DOHH2 (cell line): ENCODE measurements at regions not wholly inside any gene's neighbourhood (a gene's known extent, or its start where the extent isn't known, plus 50 kb on each side); places are given as distances from the start of the nearest gene placed in this dataset.

Experiments used
- H3F3A ChIP-seq: fragments of 200-600 bp; sonication (generic), shearing (Covaris generic); 2 replicates; pipeline ENCODE4 v1.6.0; 2016; ENCODE audit warnings: antibody characterized with exemption, mild to moderate bottlenecking; ENCODE audit not compliant: control insufficient read depth, insufficient read depth
- H3K27ac ChIP-seq: fragments of 200-600 bp; sonication (generic); 2 replicates; pipeline ENCODE4 v1.5.1; 2014; ENCODE audit warnings: low read depth, mild to moderate bottlenecking, low read length, moderate library complexity
- H3K27me3 ChIP-seq: fragments of 200-600 bp; sonication (generic); 2 replicates; pipeline ENCODE4 v1.6.1; 2014; ENCODE audit warnings: mild to moderate bottlenecking, low read length, mixed read lengths; ENCODE audit not compliant: control insufficient read depth
- H3K36me3 ChIP-seq: fragments of 200-600 bp; sonication (generic); 2 replicates; pipeline ENCODE4 v1.6.1; 2014; ENCODE audit warnings: mild to moderate bottlenecking, low read length, moderate library complexity, mixed read lengths; ENCODE audit not compliant: control insufficient read depth
- H3K4me1 ChIP-seq: fragments of 200-600 bp; sonication (generic); 2 replicates; pipeline ENCODE4 v1.6.1; 2014; ENCODE audit warnings: mild to moderate bottlenecking, low read length, mixed read lengths; ENCODE audit not compliant: control insufficient read depth
- H3K4me2 ChIP-seq: fragments of 200-600 bp; sonication (generic); 2 replicates; pipeline ENCODE4 v1.6.0; 2014; ENCODE audit warnings: mild to moderate bottlenecking, low read length, moderate library complexity
- H3K4me3 ChIP-seq: fragments of 200-600 bp; sonication (generic); 2 replicates; pipeline ENCODE4 v1.5.1; 2014; ENCODE audit warnings: mild to moderate bottlenecking, low read length, mixed read lengths
- H3K79me2 ChIP-seq: fragments of 200-600 bp; sonication (generic); 2 replicates; pipeline ENCODE4 v1.6.1; 2014; ENCODE audit warnings: mild to moderate bottlenecking, low read length, mixed read lengths; ENCODE audit not compliant: control insufficient read depth
- H3K9me2 ChIP-seq: fragments of 200-600 bp; sonication (generic); replicated peaks from 2 replicates; pipeline ENCODE4 v1.6.1; 2014; ENCODE audit warnings: mild to moderate bottlenecking, low read length, mixed read lengths; ENCODE audit not compliant: control insufficient read depth
- H3K9me3 ChIP-seq: fragments of 200-600 bp; sonication (generic); 2 replicates; pipeline ENCODE4 v1.6.1; 2014; ENCODE audit warnings: antibody characterized with exemption, low read length, mixed read lengths; ENCODE audit not compliant: control insufficient read depth, insufficient read depth
- H4K20me1 ChIP-seq: fragments of 200-600 bp; sonication (generic); 2 replicates; pipeline ENCODE4 v1.6.0; 2014; ENCODE audit warnings: low read depth, mild to moderate bottlenecking, antibody characterized with exemption, low read length, moderate library complexity; ENCODE audit not compliant: control insufficient read depth, insufficient read depth
- EZH2phosphoT487 ChIP-seq: fragments of 200-600 bp; sonication (generic); IDR thresholded peaks from 2 replicates; pipeline ENCODE4 v1.6.1; 2017; ENCODE audit warnings: borderline replicate concordance, mild to moderate bottlenecking, antibody characterized with exemption, low read length, moderate library complexity, mixed read lengths
- TF ChIP-seq, protein P1 (sequence below): fragments of 200-600 bp; sonication (generic); IDR thresholded peaks from one replicate; pipeline ENCODE4 v1.5.1; 2014; ENCODE audit warnings: antibody characterized with exemption, mild to moderate bottlenecking, low read depth, low read length; ENCODE audit not compliant: poor library complexity, severe bottlenecking

DNA sequence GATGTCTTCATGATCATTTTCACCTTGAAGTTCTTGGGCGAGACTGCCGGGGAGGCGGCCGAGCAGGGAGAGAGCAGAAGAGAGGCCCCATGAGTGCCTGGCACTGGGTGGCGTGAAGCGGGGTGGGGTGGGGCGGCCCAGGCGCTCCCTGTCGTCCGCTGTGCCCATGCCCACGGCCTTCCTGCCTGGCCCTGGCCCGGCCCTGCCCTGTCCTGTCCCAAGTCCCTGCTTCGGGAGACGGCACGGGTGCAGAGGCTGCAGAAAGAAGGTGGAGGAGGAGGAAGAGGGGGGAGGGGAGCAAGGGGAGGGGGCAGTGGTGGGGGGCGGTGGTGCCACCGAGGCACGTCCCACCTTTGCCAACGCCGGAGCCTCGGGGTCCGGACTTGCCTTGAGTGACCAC lies 118.4 kb downstream of the PTPRS start:
- no peaks in the 10 kb centered on the region for H3K36me3 ChIP-seq
- H3K4me2 ChIP-seq = no peak overlapping the region
- H3F3A ChIP-seq = no peaks in the 10 kb centered on the region
- no peaks in the 10 kb centered on the region for H4K20me1 ChIP-seq
- no peaks in the 10 kb centered on the region for H3K9me3 ChIP-seq
- TF ChIP-seq, protein P1, sequence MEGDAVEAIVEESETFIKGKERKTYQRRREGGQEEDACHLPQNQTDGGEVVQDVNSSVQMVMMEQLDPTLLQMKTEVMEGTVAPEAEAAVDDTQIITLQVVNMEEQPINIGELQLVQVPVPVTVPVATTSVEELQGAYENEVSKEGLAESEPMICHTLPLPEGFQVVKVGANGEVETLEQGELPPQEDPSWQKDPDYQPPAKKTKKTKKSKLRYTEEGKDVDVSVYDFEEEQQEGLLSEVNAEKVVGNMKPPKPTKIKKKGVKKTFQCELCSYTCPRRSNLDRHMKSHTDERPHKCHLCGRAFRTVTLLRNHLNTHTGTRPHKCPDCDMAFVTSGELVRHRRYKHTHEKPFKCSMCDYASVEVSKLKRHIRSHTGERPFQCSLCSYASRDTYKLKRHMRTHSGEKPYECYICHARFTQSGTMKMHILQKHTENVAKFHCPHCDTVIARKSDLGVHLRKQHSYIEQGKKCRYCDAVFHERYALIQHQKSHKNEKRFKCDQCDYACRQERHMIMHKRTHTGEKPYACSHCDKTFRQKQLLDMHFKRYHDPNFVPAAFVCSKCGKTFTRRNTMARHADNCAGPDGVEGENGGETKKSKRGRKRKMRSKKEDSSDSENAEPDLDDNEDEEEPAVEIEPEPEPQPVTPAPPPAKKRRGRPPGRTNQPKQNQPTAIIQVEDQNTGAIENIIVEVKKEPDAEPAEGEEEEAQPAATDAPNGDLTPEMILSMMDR = no peak
- TF ChIP-seq EZH2phosphoT487 = no peak
- H3K4me3 ChIP-seq = no peak overlapping the region
- no peaks in the 10 kb centered on the region for H3K4me1 ChIP-seq
- no peaks in the 10 kb centered on the region for H3K9me2 ChIP-seq
- H3K79me2 ChIP-seq = no peaks in the 10 kb centered on the region
- H3K27ac ChIP-seq = no peak overlapping the region
- H3K27me3 ChIP-seq = no peaks in the 10 kb centered on the region

DNA sequence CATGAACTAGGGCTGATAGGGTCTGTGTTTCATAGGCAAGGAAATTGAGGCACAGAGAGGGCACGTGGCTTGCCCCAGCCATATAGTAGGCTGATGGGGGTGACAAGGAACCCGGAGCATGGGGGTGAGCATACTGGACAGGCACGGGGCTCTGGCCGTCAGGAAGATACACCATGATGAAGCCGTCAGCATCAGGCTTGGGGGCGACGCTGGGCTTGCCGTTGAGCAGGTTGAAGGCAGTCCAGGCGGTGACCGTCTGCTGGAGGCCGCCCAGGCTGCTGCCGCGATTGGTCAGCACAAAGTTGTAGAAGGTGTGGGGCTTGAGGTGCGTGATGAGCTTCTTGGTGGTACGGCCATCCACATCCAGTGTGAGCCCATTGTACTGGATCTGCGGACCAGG lies 119.7 kb downstream of the PTPRS start:
- Histone ChIP-seq H3K4me1 (peaks cover 5% of the 10 kb centered on the region; the same call in 1 of the 2 replicates), H3K4me2 (no peak overlapping the region), H3K9me3 (no peaks in the 10 kb centered on the region), H3F3A (no peaks in the 10 kb centered on the region), H3K36me3 (no peaks in the 10 kb centered on the region), H3K4me3 (no peak overlapping the region), H4K20me1 (no peaks in the 10 kb centered on the region), H3K27me3 (no peaks in the 10 kb centered on the region), H3K79me2 (no peaks in the 10 kb centered on the region), H3K9me2 (no peaks in the 10 kb centered on the region), H3K27ac (no peak overlapping the region)
- TF ChIP-seq EZH2phosphoT487 = no peak
- TF ChIP-seq, protein P1 = no peak

DNA sequence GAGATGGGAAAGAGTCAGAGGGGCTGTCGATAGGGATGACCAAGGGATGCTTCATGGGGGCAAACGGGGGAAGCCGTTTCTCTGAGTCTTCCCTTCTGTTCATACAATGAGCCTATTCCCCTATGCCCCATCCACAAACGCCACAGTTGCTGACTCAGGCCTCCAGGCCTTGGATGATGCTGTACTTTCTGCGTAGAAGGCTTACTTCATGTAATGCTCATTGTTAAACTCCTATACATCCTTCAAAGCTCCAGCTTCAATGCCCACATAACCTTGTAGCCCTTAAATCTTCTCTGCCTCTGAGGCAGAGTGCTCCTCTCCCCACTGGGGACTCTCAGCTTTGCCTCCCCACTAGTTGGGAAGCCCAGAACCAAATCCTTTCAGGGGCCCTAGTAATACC lies 120.3 kb downstream of the PTPRS start:
- Histone ChIP-seq H3K9me2 (no peaks in the 10 kb centered on the region), H3K4me3 (no peak overlapping the region), H3K36me3 (no peaks in the 10 kb centered on the region), H4K20me1 (no peaks in the 10 kb centered on the region), H3K4me1 (peaks cover 5% of the 10 kb centered on the region; the same call in 1 of the 2 replicates), H3F3A (no peaks in the 10 kb centered on the region), H3K9me3 (no peaks in the 10 kb centered on the region), H3K27ac (no peak overlapping the region), H3K4me2 (no peak overlapping the region), H3K27me3 (no peaks in the 10 kb centered on the region), H3K79me2 (no peaks in the 10 kb centered on the region)
- TF ChIP-seq, protein P1 = no peak
- TF ChIP-seq EZH2phosphoT487 = no peak
